Cardiac fibroblast (primary cell): ENCODE measurements at regions not wholly inside any gene's neighbourhood (a gene's known extent, or its start where the extent isn't known, plus 50 kb on each side); places are given as distances from the start of the nearest gene placed in this dataset.

Source experiments
- DNase-seq, 2 donors: peaks; one replicate each; pipeline versions ENCODE4 v3.0.0 to v3.0.0-alpha.2; 2010; ENCODE audit warnings: low read depth in 2 of 2
- H3K4me3 ChIP-seq, 2 donors: replicated peaks in 1 of 2; 1 replicate in 1 of 2; 2 replicates in 1 of 2; pipeline ENCODE4 v1.5.1; 2011; ENCODE audit warnings: low read depth in 2 of 2, low read length in 2 of 2, mild to moderate bottlenecking in 2 of 2, moderate library complexity in 1 of 2
- CTCF ChIP-seq: IDR thresholded peaks from one replicate; pipeline ENCODE4 v1.5.1; 2011; ENCODE audit warnings: low read depth, mild to moderate bottlenecking, low read length, inconsistent platforms

GRCh38 chr2:236664136-236664535, 94.5 kb downstream of the ACKR3 start:
- TF ChIP-seq CTCF: no peak
- no peak overlapping the region for H3K4me3 ChIP-seq
- DNase-seq: no peak

GRCh38 chr2:236665101-236665500, 95.5 kb downstream of the ACKR3 start:
- no peak for DNase-seq
- TF ChIP-seq CTCF: no peak
- H3K4me3 ChIP-seq: no peak overlapping the region

- no peak for TF ChIP-seq CTCF
- no peak overlapping the region for H3K4me3 ChIP-seq
- no peak for DNase-seq
These were observed 96.0 kb downstream of the ACKR3 start for GRCh38 chr2:236665572-236666118.

- DNase-seq: no peak
- no peak overlapping the region for H3K4me3 ChIP-seq
- TF ChIP-seq CTCF: no peak
These were observed 97.1 kb downstream of the ACKR3 start for GRCh38 chr2:236666646-236667204.

GRCh38 chr2:236667526-236667925, 97.9 kb downstream of the ACKR3 start:
- TF ChIP-seq CTCF: no peak
- H3K4me3 ChIP-seq: no peak overlapping the region
- DNase-seq: no peak

GRCh38 chr2:236668531-236668969, 98.9 kb downstream of the ACKR3 start:
- no peak for DNase-seq
- no peak overlapping the region for H3K4me3 ChIP-seq
- no peak for TF ChIP-seq CTCF

GRCh38 chr2:236670235-236670620, 100.6 kb downstream of the ACKR3 start:
- no peak overlapping the region for H3K4me3 ChIP-seq
- DNase-seq: no peak
- no peak for TF ChIP-seq CTCF
